GM19395 (cell line): ENCODE measurements at regions not wholly inside any gene's neighbourhood (a gene's known extent, or its start where the extent isn't known, plus 50 kb on each side); places are given as distances from the start of the nearest gene placed in this dataset.
"Not testable (repeated sequence)": the region's sequence is repeated elsewhere in the genome, so short reads cannot be mapped to it uniquely, and the experiment has no call there.

Experiments used
- ATAC-seq: cut with Tn5 transposase; IDR thresholded peaks from one replicate; pipeline ENCODE4 v1.9.1; 2021; ENCODE audit warnings: mild to moderate bottlenecking, moderate library complexity; ENCODE audit not compliant: unreplicated experiment

- no peak for ATAC-seq
These were observed 382.0 kb downstream of the LNPK start for GRCh38 chr2:175620106-175620505.

GRCh38 chr2:175619179-175620045 is 382.7 kb downstream of the LNPK start:
- ATAC-seq = no peak

- no peak for ATAC-seq
These were observed 389.8 kb downstream of the LNPK start for GRCh38 chr2:175612280-175612679.

- ATAC-seq = no peak
These were observed 395.8 kb downstream of the LNPK start for GRCh38 chr2:175606010-175606841.

- no peak for ATAC-seq
These were observed 396.4 kb downstream of the LNPK start for GRCh38 chr2:175605640-175606009.

GRCh38 chr2:175601969-175602368 is 400.1 kb downstream of the LNPK start:
- ATAC-seq = no peak

- no peak for ATAC-seq
These were observed 401.9 kb downstream of the LNPK start for GRCh38 chr2:175599966-175600831.

- no peak for ATAC-seq
These were observed 404.8 kb downstream of the LNPK start for GRCh38 chr2:175597286-175597685.

GRCh38 chr2:175595139-175595538 is 406.9 kb downstream of the LNPK start:
- no peak for ATAC-seq

- not testable (repeated sequence) for ATAC-seq
These were observed 408.2 kb downstream of the LNPK start for GRCh38 chr2:175593686-175594525.

GRCh38 chr2:175588213-175588612 is 406.7 kb upstream of the ATP5MC3 start:
- not testable (repeated sequence) for ATAC-seq

GRCh38 chr2:175585496-175585895 is 404.0 kb upstream of the ATP5MC3 start:
- ATAC-seq = no peak

GRCh38 chr2:175580652-175581051 is 399.1 kb upstream of the ATP5MC3 start:
- no peak for ATAC-seq

GRCh38 chr2:175579646-175580045 is 398.1 kb upstream of the ATP5MC3 start:
- ATAC-seq = no peak

- no peak for ATAC-seq
These were observed 396.0 kb upstream of the ATP5MC3 start for GRCh38 chr2:175577368-175577970.

GRCh38 chr2:175576875-175577274 is 395.4 kb upstream of the ATP5MC3 start:
- no peak for ATAC-seq

- ATAC-seq = no peak
These were observed 394.8 kb upstream of the ATP5MC3 start for GRCh38 chr2:175576270-175576669.

- ATAC-seq = peak; percentile 99
These were observed 394.1 kb upstream of the ATP5MC3 start for GRCh38 chr2:175575346-175576258.

GRCh38 chr2:175574069-175574468 is 392.6 kb upstream of the ATP5MC3 start:
- ATAC-seq = no peak
